ENCODE measurements at regions not wholly inside any gene's neighbourhood (a gene's known extent, or its start where the extent isn't known, plus 50 kb on each side); places are given as distances from the start of the nearest gene placed in this dataset.

DNA sequence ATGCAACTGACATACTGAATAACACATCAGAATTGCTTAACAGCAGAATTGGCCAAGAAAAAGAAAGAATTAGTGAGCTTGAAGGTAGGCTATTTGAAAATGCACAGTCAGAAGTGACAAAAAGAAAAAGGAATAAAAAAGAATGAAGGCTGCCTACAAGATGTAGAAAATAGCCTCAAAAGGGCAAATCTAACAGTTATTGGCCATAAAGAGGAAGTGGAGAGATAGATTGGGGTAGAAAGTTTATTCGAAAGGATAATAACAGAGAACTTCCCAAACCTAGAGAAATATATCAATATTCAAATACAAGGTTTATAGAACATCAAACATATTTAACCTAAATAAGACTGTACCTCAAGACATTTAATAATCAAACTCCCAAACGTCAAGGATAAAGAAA is 67.5 kb downstream of the ATP6V1G3 start:
- FAIRE-seq (no peak), DNase-seq (ENCODE audit: insufficient read length, low spot score) (no peak)

- DNase-seq (ENCODE audit: insufficient read length, low spot score) (no peak), FAIRE-seq (no peak)
These were observed 68.4 kb downstream of the ATP6V1G3 start for GRCh38 chr1:198472119-198472518.

GRCh38 chr1:198467907-198468306 is 72.6 kb downstream of the ATP6V1G3 start:
- DNase-seq (ENCODE audit: insufficient read length, low spot score) (no peak), FAIRE-seq (no peak)

DNA sequence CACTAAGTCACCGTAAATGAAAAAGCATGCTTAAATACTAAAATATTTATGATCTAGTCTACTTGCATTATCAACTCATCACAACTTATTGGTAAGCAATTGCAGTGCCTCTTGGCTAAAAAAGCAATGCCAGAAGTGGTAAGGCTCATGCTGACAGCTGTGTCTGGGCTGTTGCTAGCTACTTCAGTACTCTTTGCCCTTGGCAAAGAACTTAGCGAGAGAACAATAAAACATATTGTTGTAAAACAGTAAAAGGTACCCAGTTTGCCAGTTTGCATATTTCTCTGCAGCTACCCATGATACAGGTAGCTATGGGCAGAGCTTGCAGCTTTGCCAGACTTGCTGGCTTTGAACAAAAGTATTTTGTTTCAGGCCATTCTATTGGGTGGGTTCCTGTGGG is 73.1 kb downstream of the ATP6V1G3 start:
- no peak for DNase-seq (ENCODE audit: insufficient read length, low spot score)
- FAIRE-seq: no peak

- no peak for FAIRE-seq
- peak; percentile 32 for DNase-seq (ENCODE audit: insufficient read length, low spot score)
These were observed 75.0 kb downstream of the ATP6V1G3 start for GRCh38 chr1:198465201-198466144.

- DNase-seq (ENCODE audit: insufficient read length, low spot score) (no peak), FAIRE-seq (no peak)
These were observed 76.8 kb downstream of the ATP6V1G3 start for GRCh38 chr1:198463709-198464108.

GRCh38 chr1:198462365-198463019 is 78.0 kb downstream of the ATP6V1G3 start:
- FAIRE-seq (no peak), DNase-seq (ENCODE audit: insufficient read length, low spot score) (peak; percentile 14)

- DNase-seq (ENCODE audit: insufficient read length, low spot score) (no peak), FAIRE-seq (no peak)
These were observed 84.5 kb downstream of the ATP6V1G3 start for GRCh38 chr1:198455966-198456365.

GRCh38 chr1:198449727-198450433 is 90.6 kb downstream of the ATP6V1G3 start:
- DNase-seq (ENCODE audit: insufficient read length, low spot score) (no peak), FAIRE-seq (peak; percentile 40)

DNA sequence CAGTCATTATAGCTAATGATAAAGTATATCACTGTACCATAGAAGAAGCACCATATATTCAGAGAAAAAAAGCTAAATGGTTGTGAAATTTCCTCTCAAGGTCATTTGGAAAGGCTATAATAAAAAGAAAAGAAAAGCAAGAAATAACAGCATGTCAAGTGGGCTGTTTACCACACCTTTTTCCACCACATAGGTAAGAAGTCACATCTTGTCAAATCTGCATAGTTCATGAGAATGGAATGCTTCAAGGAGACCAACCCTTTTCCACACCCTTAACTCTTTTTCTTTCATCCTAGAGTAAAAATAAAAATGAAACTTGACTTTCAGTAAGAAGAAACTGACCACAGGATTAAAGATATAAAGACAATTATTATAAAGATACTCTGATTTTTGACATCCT is 91.2 kb downstream of the ATP6V1G3 start:
- DNase-seq (ENCODE audit: insufficient read length, low spot score) (no peak), FAIRE-seq (no peak)

- FAIRE-seq: no peak
- DNase-seq (ENCODE audit: insufficient read length, low spot score): no peak
These were observed 93.0 kb downstream of the ATP6V1G3 start for GRCh38 chr1:198447468-198447867.

DNA sequence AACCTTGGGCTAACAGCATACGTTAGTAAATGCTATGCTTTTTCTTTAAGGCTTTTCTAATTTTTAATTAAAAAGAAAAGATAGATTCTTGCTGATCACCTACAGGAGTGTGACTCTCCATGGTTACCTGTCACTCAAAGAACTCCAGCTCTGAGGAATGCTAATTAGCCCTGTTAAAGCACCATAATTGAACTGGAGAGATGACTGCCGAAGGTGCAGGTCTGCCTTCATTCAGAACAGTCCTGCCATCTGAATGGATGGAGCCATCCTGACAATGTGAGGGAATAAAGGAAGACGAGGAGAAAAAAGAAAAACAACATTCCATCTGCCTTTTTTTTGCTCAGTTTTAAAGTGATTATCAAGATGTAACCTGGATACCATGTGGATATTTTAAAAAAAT is 94.6 kb downstream of the ATP6V1G3 start:
- DNase-seq (ENCODE audit: insufficient read length, low spot score): no peak
- no peak for FAIRE-seq

- FAIRE-seq: no peak
These were observed 95.7 kb downstream of the ATP6V1G3 start for GRCh38 chr1:198444792-198445191.

DNA sequence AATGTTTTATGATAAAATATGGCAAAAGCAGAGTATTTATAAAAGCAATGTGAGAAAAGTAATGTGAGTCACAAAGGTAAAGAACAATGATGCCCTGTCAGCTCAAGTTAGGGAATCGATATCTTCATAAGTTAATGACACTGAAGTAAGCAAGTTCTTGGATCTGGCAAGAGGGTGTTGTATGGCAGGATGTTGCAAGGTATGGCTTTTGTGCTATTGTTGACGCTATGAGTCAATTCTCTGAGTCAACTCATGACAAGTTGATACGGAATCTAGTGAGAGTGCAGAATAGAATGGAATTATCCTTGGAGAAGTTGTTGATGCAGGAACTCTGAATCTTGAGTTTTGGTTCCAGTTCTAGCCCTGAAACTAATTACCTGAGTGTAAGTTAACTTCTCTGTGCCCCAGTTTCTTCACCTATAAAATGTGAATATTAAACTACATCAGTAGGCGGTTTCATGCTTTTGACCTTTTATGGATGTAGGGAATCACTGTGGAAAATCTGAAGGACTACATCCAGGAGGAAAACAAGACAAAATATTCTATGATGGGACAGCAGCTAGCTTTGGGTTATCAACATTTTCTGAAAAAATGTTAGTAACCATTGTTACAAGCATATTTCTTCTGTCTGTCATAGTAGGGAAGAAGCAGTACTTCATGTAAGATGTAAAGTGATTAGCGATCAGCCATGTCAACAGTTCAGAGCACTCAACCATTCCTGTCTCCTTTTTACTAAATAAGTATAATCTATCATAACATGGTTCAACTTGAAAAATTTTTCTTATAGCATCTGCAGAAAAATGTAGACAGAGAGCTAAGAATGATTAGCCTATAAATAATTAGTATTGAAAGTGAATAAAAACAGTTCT is 96.9 kb downstream of the ATP6V1G3 start:
- peak; percentile 80 for FAIRE-seq
- DNase-seq (ENCODE audit: insufficient read length, low spot score): peak; percentile 53

More at GRCh38 chr1:198444792-198445191, 95.7 kb downstream of the ATP6V1G3 start:
- no peak for DNase-seq (ENCODE audit: insufficient read length, low spot score)

GRCh38 chr1:198440842-198441241 is 99.6 kb downstream of the ATP6V1G3 start:
- DNase-seq (ENCODE audit: insufficient read length, low spot score) (no peak), FAIRE-seq (no peak)

GRCh38 chr1:198437332-198437731 is 103.1 kb downstream of the ATP6V1G3 start:
- no peak for FAIRE-seq

DNA sequence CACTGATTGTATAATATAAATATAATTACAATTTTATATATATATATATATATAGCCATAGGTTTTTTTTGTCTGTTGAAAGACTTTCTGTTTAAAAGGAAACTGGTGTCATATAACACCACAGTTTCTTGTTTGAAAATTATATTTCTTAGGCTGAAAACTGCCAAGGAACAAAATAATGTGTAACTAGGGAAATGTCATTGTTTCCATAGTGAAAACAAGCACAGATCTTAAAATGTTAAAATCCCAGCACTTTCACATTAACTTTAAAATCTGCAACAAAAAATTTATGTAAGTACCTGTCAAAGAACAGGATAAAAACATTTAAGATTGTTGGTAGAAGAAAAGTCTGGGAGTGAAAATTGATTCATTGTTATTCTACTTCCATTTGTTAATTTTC is 104.2 kb downstream of the ATP6V1G3 start:
- no peak for FAIRE-seq
- no peak for DNase-seq (ENCODE audit: insufficient read length, low spot score)

More at GRCh38 chr1:198437332-198437731, 103.1 kb downstream of the ATP6V1G3 start:
- DNase-seq (ENCODE audit: insufficient read length, low spot score): no peak

DNA sequence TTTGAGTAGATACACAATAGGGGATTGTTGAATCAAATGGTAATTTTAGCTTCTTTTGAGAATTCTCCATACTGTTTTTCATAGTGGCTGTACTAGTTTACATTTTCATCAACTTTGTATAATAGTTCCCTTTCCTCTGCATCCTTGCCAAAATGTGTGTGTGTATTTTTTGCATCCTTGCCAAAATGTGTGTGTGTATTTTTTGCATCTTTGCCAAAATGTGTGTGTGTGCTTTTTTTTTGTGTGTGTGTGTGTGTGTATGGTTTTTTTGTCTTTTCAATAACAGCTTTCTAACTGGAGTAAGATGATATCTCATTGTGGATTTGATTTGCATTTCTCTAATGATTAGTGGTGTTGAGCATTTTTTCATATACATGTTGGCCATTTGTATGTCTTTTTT is 105.4 kb downstream of the ATP6V1G3 start:
- DNase-seq (ENCODE audit: insufficient read length, low spot score) (no peak), FAIRE-seq (no peak)

- FAIRE-seq (no peak), DNase-seq (ENCODE audit: insufficient read length, low spot score) (no peak)
These were observed 116.0 kb downstream of the ATP6V1G3 start for GRCh38 chr1:198424441-198424840.

DNA sequence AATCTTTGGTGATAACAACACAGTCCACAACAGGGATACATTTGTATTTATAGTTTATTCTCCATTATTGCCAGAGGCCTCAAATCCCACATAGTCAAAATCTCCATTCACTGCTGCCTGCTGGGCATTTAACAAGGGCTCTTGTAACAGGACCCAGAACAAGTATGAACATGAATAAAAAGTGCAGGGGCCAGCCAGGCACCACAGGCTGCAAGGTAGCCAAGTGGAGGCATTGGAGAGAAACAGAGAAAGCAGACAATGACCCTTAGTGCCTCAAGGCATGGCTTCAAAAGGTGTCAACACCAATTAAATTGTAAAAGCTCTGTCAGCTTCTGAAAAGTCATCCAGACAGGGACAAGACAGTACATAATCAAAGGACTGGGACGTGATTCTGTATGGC is 116.8 kb downstream of the ATP6V1G3 start:
- DNase-seq (ENCODE audit: insufficient read length, low spot score): no peak
- no peak for FAIRE-seq

Data from HTR-8/SVneo (cell line).